ENCODE measurements at regions not wholly inside any gene's neighbourhood (a gene's known extent, or its start where the extent isn't known, plus 50 kb on each side); places are given as distances from the start of the nearest gene placed in this dataset.

GRCh38 chr20:52904837-52905236 lies 67.3 kb upstream of the TSHZ2 start:
- TF ChIP-seq EZH2 (IDR thresholded peaks at IDR 0.05; ENCODE audit: borderline replicate concordance, insufficient read depth, low read depth, low read length, poor library complexity, severe bottlenecking) (no peak), CTCF (IDR thresholded peaks at IDR 0.05) (no peak)
